Effector memory CD4-positive, alpha-beta T cell (primary cell): ENCODE measurements at regions not wholly inside any gene's neighbourhood (a gene's known extent, or its start where the extent isn't known, plus 50 kb on each side); places are given as distances from the start of the nearest gene placed in this dataset.
"Not testable (repeated sequence)": the region's sequence is repeated elsewhere in the genome, so short reads cannot be mapped to it uniquely, and the experiment has no call there.

ENCODE experiments used
- DNase-seq, 3 donors: peaks; one replicate each; pipeline ENCODE4 v3.0.0-alpha.2; 2020
- H3K27ac ChIP-seq: 2 replicates; pipeline ENCODE4 v1.7.0; 2013; ENCODE audit warnings: mild to moderate bottlenecking, low read length, moderate library complexity; ENCODE audit not compliant: insufficient read depth, poor library complexity, severe bottlenecking
- H3K27me3 ChIP-seq: replicated peaks from 2 replicates; pipeline ENCODE4 v1.7.0; 2013; ENCODE audit warnings: mild to moderate bottlenecking, low read length; ENCODE audit not compliant: insufficient read depth, control insufficient read depth, poor library complexity, severe bottlenecking
- H3K36me3 ChIP-seq: 2 replicates; pipeline ENCODE4 v1.7.0; 2013; ENCODE audit warnings: mild to moderate bottlenecking, low read length, moderate library complexity; ENCODE audit not compliant: control insufficient read depth, insufficient read depth
- H3K4me1 ChIP-seq: 2 replicates; pipeline ENCODE4 v1.7.0; 2013; ENCODE audit warnings: low read length, mild to moderate bottlenecking; ENCODE audit not compliant: control insufficient read depth, insufficient read depth, poor library complexity, severe bottlenecking
- H3K4me3 ChIP-seq: 2 replicates; pipeline ENCODE4 v1.7.0; 2013; ENCODE audit warnings: low read length, low read depth, mild to moderate bottlenecking; ENCODE audit not compliant: insufficient read depth, poor library complexity, severe bottlenecking
- H3K9me3 ChIP-seq: 2 replicates; pipeline ENCODE4 v1.7.0; 2013; ENCODE audit warnings: mild to moderate bottlenecking, low read length, moderate library complexity; ENCODE audit not compliant: control insufficient read depth

- DNase-seq, H3K27ac ChIP-seq: not testable (repeated sequence)
These were observed 544.5 kb upstream of the HTR1E start for GRCh38 chr6:86392850-86393249.

GRCh38 chr6:86380571-86381125, 556.7 kb upstream of the HTR1E start:
- H3K36me3 ChIP-seq: no peaks in the 10 kb centered on the region
- no peak overlapping the region for H3K4me3 ChIP-seq
- H3K27me3 ChIP-seq: no peaks in the 10 kb centered on the region
- no peak for DNase-seq
- H3K4me1 ChIP-seq: no peaks in the 10 kb centered on the region
- H3K27ac ChIP-seq: no peak overlapping the region
- H3K9me3 ChIP-seq: no peaks in the 10 kb centered on the region

More at GRCh38 chr6:86392850-86393249, 544.5 kb upstream of the HTR1E start:
- not testable (repeated sequence) for H3K36me3 ChIP-seq, H3K9me3 ChIP-seq, H3K4me1 ChIP-seq, H3K27me3 ChIP-seq, H3K4me3 ChIP-seq

- Histone ChIP-seq H3K4me3 (no peak overlapping the region), H3K27me3 (no peaks in the 10 kb centered on the region), H3K36me3 (no peaks in the 10 kb centered on the region), H3K27ac (no peak overlapping the region), H3K9me3 (no peaks in the 10 kb centered on the region), H3K4me1 (no peaks in the 10 kb centered on the region)
- DNase-seq: no peak
These were observed 579.5 kb upstream of the HTR1E start for GRCh38 chr6:86357877-86358276.

- no peaks in the 10 kb centered on the region for H3K27me3 ChIP-seq
- no peak for DNase-seq
- H3K4me3 ChIP-seq: no peak overlapping the region
- no peaks in the 10 kb centered on the region for H3K4me1 ChIP-seq
- no peak overlapping the region for H3K27ac ChIP-seq
- no peaks in the 10 kb centered on the region for H3K9me3 ChIP-seq
- H3K36me3 ChIP-seq: no peaks in the 10 kb centered on the region
These were observed 582.1 kb upstream of the HTR1E start for GRCh38 chr6:86355271-86355670.

- H3K9me3 ChIP-seq: no peaks in the 10 kb centered on the region
- H3K27me3 ChIP-seq: no peaks in the 10 kb centered on the region
- H3K4me3 ChIP-seq: no peak overlapping the region
- H3K36me3 ChIP-seq: no peaks in the 10 kb centered on the region
- no peaks in the 10 kb centered on the region for H3K4me1 ChIP-seq
- DNase-seq: no peak
- H3K27ac ChIP-seq: no peak overlapping the region
These were observed 605.4 kb upstream of the HTR1E start for GRCh38 chr6:86331919-86332318.

- no peak overlapping the region for H3K27ac ChIP-seq
- H3K4me1 ChIP-seq: no peaks in the 10 kb centered on the region
- no peaks in the 10 kb centered on the region for H3K36me3 ChIP-seq
- no peak for DNase-seq
- H3K27me3 ChIP-seq: no peaks in the 10 kb centered on the region
- H3K4me3 ChIP-seq: no peak overlapping the region
- no peaks in the 10 kb centered on the region for H3K9me3 ChIP-seq
These were observed 606.0 kb upstream of the HTR1E start for GRCh38 chr6:86331265-86331840.

GRCh38 chr6:86306210-86306609, 631.1 kb upstream of the HTR1E start:
- H3K27me3 ChIP-seq: no peaks in the 10 kb centered on the region

GRCh38 chr6:86285876-86286275, 643.2 kb upstream of the SYNCRIP start:
- H3K27me3 ChIP-seq: no peaks in the 10 kb centered on the region
- no peak for DNase-seq

More at GRCh38 chr6:86306210-86306609, 631.1 kb upstream of the HTR1E start:
- no peak for DNase-seq
- Histone ChIP-seq H3K9me3 (no peaks in the 10 kb centered on the region), H3K4me3 (no peak overlapping the region), H3K36me3 (no peaks in the 10 kb centered on the region), H3K4me1 (no peaks in the 10 kb centered on the region), H3K27ac (no peak overlapping the region)

GRCh38 chr6:86284809-86285480, 642.3 kb upstream of the SYNCRIP start:
- H3K27me3 ChIP-seq, DNase-seq, H3K4me3 ChIP-seq, H3K27ac ChIP-seq, H3K4me1 ChIP-seq, H3K36me3 ChIP-seq, H3K9me3 ChIP-seq: not testable (repeated sequence)

More at GRCh38 chr6:86285876-86286275, 643.2 kb upstream of the SYNCRIP start:
- H3K27ac ChIP-seq: no peak overlapping the region
- no peaks in the 10 kb centered on the region for H3K9me3 ChIP-seq
- H3K36me3 ChIP-seq: no peaks in the 10 kb centered on the region
- H3K4me1 ChIP-seq: no peaks in the 10 kb centered on the region
- no peak overlapping the region for H3K4me3 ChIP-seq

- H3K27ac ChIP-seq, H3K4me1 ChIP-seq, DNase-seq, H3K4me3 ChIP-seq, H3K36me3 ChIP-seq, H3K9me3 ChIP-seq, H3K27me3 ChIP-seq: not testable (repeated sequence)
These were observed 640.9 kb upstream of the SYNCRIP start for GRCh38 chr6:86283596-86283995.
